A673 (cell line): ENCODE measurements at regions not wholly inside any gene's neighbourhood (a gene's known extent, or its start where the extent isn't known, plus 50 kb on each side); places are given as distances from the start of the nearest gene placed in this dataset.

Experiments used
- BruUV-seq: library from RNA; stranded (reverse); fragments of 400-500 nt; replicated peaks from 2 replicates; lab custom pipeline; 2021; lab: Mats Ljungman, UMichigan
- CTCF ChIA-PET: fragments of 300-600 bp; sonication (Branson Sonifier 250); formaldehyde crosslinking; loops from one replicate; lab custom pipeline; 2022; ENCODE audit warnings: antibody characterized with exemption; lab: Charles Lee
- POLR2A ChIA-PET: fragments of 300-600 bp; sonication (Branson Sonifier 250); formaldehyde crosslinking; loops from one replicate; lab custom pipeline; 2022; ENCODE audit warnings: antibody characterized with exemption; ENCODE audit not compliant: low non-redundant PET; lab: Charles Lee
- DNase-seq: peaks from one replicate; pipeline ENCODE4 v3.0.0-alpha.2; 2015; ENCODE audit warnings: low spot score
- H3K27ac ChIP-seq: fragments of 200-600 bp; sonication (generic); 2 replicates; pipeline ENCODE4 v1.5.1; 2016; ENCODE audit warnings: mixed run types, low read depth, mild to moderate bottlenecking, mixed read lengths, antibody characterized with exemption, low read length; ENCODE audit not compliant: poor library complexity, severe bottlenecking
- H3K27me3 ChIP-seq: fragments of 200-600 bp; sonication (generic); replicated peaks from 2 replicates; pipeline ENCODE4 v1.6.1; 2017; ENCODE audit warnings: mixed run types, low read depth, mild to moderate bottlenecking, mixed read lengths, antibody characterized with exemption, low read length; ENCODE audit not compliant: insufficient read depth, poor library complexity
- H3K36me3 ChIP-seq: fragments of 200-600 bp; sonication (generic); 2 replicates; pipeline ENCODE4 v1.6.1; 2016; ENCODE audit warnings: mixed run types, mild to moderate bottlenecking, mixed read lengths, antibody characterized with exemption, low read length; ENCODE audit not compliant: insufficient read depth, poor library complexity, severe bottlenecking
- H3K4me1 ChIP-seq: fragments of 200-600 bp; sonication (generic); 2 replicates; pipeline ENCODE4 v1.6.1; 2017; ENCODE audit warnings: mixed run types, mild to moderate bottlenecking, mixed read lengths, antibody characterized with exemption, low read length; ENCODE audit not compliant: insufficient read depth, poor library complexity, severe bottlenecking
- H3K4me3 ChIP-seq: fragments of 200-600 bp; sonication (generic); 2 replicates; pipeline ENCODE4 v1.5.1; 2016; ENCODE audit warnings: low read depth, mixed run types, mild to moderate bottlenecking, mixed read lengths, low read length; ENCODE audit not compliant: poor library complexity, severe bottlenecking
- H3K9me3 ChIP-seq: fragments of 200-600 bp; sonication (generic); 2 replicates; pipeline ENCODE4 v1.6.1; 2016; ENCODE audit warnings: mixed run types, low read depth, mild to moderate bottlenecking, mixed read lengths, antibody characterized with exemption, low read length; ENCODE audit not compliant: poor library complexity, severe bottlenecking
- CTCF ChIP-seq: fragments of 300-800, 200-600 bp; sonication (generic); conservative IDR thresholded peaks from 2 replicates; pipeline ENCODE4 v1.5.1; 2017; ENCODE audit warnings: low read depth, mild to moderate bottlenecking, antibody characterized with exemption, low read length, moderate library complexity, mixed read lengths
- EZH2 ChIP-seq: fragments of 200-600 bp; sonication (generic); IDR thresholded peaks from 2 replicates; pipeline ENCODE4 v1.6.1; 2017; ENCODE audit warnings: borderline replicate concordance, low read depth, mild to moderate bottlenecking, mixed read lengths, antibody characterized with exemption, low read length; ENCODE audit not compliant: poor library complexity, severe bottlenecking
- intact Hi-C: fragments of 100-400 bp; cut with micrococcal nuclease; formaldehyde crosslinking; loops from one replicate; pipeline ENCODE4 v1.10.0; 2022; ENCODE audit not compliant: unreplicated experiment

GRCh38 chr7:22066522-22066921, 120.8 kb upstream of the CDCA7L start:
- TF ChIP-seq CTCF, result no peak
- no peak for TF ChIP-seq EZH2
- no peaks in the 10 kb centered on the region for H3K4me1 ChIP-seq
- ChIA-PET CTCF (no interaction called here), POLR2A (no interaction called here)
- peak; percentile 26 for DNase-seq
- BruUV-seq, result no TSS peak
- H3K36me3 ChIP-seq, result no peaks in the 10 kb centered on the region
- H3K27ac ChIP-seq, result no peak overlapping the region
- intact Hi-C loops, result no loop called here
- no peak overlapping the region for H3K4me3 ChIP-seq
- peaks cover 41% of the 10 kb centered on the region for H3K27me3 ChIP-seq
- no peaks in the 10 kb centered on the region for H3K9me3 ChIP-seq

GRCh38 chr7:22064816-22065215, 119.1 kb upstream of the CDCA7L start:
- Histone ChIP-seq H3K27ac (no peak overlapping the region), H3K4me3 (no peak overlapping the region), H3K36me3 (no peaks in the 10 kb centered on the region), H3K27me3 (peaks cover 47% of the 10 kb centered on the region), H3K4me1 (no peaks in the 10 kb centered on the region), H3K9me3 (no peaks in the 10 kb centered on the region)
- POLR2A ChIA-PET, result no interaction called here
- BruUV-seq, result no TSS peak
- no peak for TF ChIP-seq CTCF
- TF ChIP-seq EZH2, result no peak
- DNase-seq, result no peak
- CTCF ChIA-PET, result no interaction called here
- intact Hi-C loops, result no loop called here

GRCh38 chr7:22061775-22062174, 116.1 kb upstream of the CDCA7L start:
- ChIA-PET POLR2A (no interaction called here), CTCF (no interaction called here)
- Histone ChIP-seq H3K27ac (no peak overlapping the region), H3K4me3 (no peak overlapping the region), H3K9me3 (no peaks in the 10 kb centered on the region), H3K36me3 (no peaks in the 10 kb centered on the region), H3K27me3 (peaks cover 18% of the 10 kb centered on the region), H3K4me1 (no peaks in the 10 kb centered on the region)
- intact Hi-C loops, result no loop called here
- TF ChIP-seq EZH2 (no peak), CTCF (no peak)
- no TSS peak for BruUV-seq
- no peak for DNase-seq
